ENCODE measurements at regions not wholly inside any gene's neighbourhood (a gene's known extent, or its start where the extent isn't known, plus 50 kb on each side); places are given as distances from the start of the nearest gene placed in this dataset.

- TF ChIP-seq, protein P1, sequence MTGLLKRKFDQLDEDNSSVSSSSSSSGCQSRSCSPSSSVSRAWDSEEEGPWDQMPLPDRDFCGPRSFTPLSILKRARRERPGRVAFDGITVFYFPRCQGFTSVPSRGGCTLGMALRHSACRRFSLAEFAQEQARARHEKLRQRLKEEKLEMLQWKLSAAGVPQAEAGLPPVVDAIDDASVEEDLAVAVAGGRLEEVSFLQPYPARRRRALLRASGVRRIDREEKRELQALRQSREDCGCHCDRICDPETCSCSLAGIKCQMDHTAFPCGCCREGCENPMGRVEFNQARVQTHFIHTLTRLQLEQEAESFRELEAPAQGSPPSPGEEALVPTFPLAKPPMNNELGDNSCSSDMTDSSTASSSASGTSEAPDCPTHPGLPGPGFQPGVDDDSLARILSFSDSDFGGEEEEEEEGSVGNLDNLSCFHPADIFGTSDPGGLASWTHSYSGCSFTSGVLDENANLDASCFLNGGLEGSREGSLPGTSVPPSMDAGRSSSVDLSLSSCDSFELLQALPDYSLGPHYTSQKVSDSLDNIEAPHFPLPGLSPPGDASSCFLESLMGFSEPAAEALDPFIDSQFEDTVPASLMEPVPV (CRISPR knock-in tag; IDR thresholded peaks at IDR 0.05): no peak; the same call in 1 of the 2 replicates
- TF ChIP-seq ZNF879 (CRISPR knock-in tag; IDR thresholded peaks at IDR 0.05): no peak
- peak; percentile 89 for TF ChIP-seq ZNF605 (CRISPR knock-in tag; IDR thresholded peaks at IDR 0.05)
- TF ChIP-seq ZBTB42 (CRISPR knock-in tag; IDR thresholded peaks at IDR 0.05): no peak
- peak; percentile 60 for TF ChIP-seq TEAD3 (CRISPR knock-in tag; optimal IDR thresholded peaks at IDR 0.05; ENCODE audit: borderline replicate concordance)
- TF ChIP-seq FOXJ3 (CRISPR knock-in tag; IDR thresholded peaks at IDR 0.05; ENCODE audit: borderline replicate concordance): peak; percentile 77; the same call in 1 of the 2 replicates
- 0 out of 2 replicates have a peak, but pooled peaks have one; percentile 11 for TF ChIP-seq ELF4 (CRISPR knock-in tag; IDR thresholded peaks at IDR 0.05; ENCODE audit: borderline replicate concordance)
- no peak for TF ChIP-seq LRRFIP1 (CRISPR knock-in tag; conservative IDR thresholded peaks at IDR 0.05)
- TF ChIP-seq, protein P2, sequence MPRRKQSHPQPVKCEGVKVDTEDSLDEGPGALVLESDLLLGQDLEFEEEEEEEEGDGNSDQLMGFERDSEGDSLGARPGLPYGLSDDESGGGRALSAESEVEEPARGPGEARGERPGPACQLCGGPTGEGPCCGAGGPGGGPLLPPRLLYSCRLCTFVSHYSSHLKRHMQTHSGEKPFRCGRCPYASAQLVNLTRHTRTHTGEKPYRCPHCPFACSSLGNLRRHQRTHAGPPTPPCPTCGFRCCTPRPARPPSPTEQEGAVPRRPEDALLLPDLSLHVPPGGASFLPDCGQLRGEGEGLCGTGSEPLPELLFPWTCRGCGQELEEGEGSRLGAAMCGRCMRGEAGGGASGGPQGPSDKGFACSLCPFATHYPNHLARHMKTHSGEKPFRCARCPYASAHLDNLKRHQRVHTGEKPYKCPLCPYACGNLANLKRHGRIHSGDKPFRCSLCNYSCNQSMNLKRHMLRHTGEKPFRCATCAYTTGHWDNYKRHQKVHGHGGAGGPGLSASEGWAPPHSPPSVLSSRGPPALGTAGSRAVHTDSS (CRISPR knock-in tag; conservative IDR thresholded peaks at IDR 0.05): no peak
- peak; percentile 96 for TF ChIP-seq ZSCAN29 (CRISPR knock-in tag; conservative IDR thresholded peaks at IDR 0.05)
- no peak for TF ChIP-seq ZBTB1 (CRISPR knock-in tag; IDR thresholded peaks at IDR 0.05; ENCODE audit: borderline replicate concordance)
- TF ChIP-seq CEBPB (IDR thresholded peaks at IDR 0.05; ENCODE audit: borderline replicate concordance, low read depth, low read length): no peak
- TF ChIP-seq KDM6A (CRISPR knock-in tag; IDR thresholded peaks at IDR 0.05; ENCODE audit: low read depth): peak; percentile 98
- no peak for TF ChIP-seq ZNF737 (CRISPR knock-in tag; IDR thresholded peaks at IDR 0.05; ENCODE audit: borderline replicate concordance)
- peak; percentile 70; the same call in 1 of the 2 replicates for TF ChIP-seq HOXD1 (CRISPR knock-in tag; IDR thresholded peaks at IDR 0.05)
- no peak; the same call in 1 of the 2 replicates for TF ChIP-seq PAX8 (CRISPR knock-in tag; IDR thresholded peaks at IDR 0.05; ENCODE audit: borderline replicate concordance)
- no peak for TF ChIP-seq U2AF2 (IDR thresholded peaks at IDR 0.05; ENCODE audit: low read depth, low read length)
These were observed 77.6 kb upstream of the GSE1 start (continued) for GRCh38 chr16:85535352-85536072.
